ENCODE measurements at regions not wholly inside any gene's neighbourhood (a gene's known extent, or its start where the extent isn't known, plus 50 kb on each side); places are given as distances from the start of the nearest gene placed in this dataset.

DNA sequence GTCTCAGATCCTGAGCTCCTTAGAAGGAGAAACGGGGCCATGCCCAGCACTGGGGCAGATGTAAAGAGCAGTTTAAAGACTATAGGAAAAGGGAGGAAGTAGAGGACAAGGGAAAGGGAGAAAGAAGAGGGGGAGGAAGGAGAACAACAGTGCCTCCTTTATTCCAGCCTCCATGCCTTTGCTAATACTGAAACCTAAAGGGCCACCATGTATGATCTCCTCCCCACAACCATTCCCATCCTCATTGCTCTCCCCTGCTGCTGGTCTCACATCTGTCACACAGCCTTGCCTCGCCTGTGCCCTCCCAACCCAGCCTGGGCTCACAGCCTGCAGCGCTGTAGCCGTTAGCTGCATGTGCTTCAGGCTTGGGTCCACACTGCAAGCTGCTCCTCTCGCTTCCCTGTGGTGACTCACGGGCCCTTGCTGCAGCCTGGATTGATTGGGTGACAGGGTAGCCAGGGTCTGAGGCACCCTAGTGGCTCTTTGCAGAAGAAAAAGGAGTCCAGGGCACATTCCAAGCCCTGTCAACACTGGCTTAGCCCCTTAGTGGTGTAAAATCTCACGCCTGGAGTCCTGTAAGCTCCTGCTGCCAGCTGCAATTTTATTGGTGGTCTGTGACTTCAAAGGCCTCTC is 281.9 kb downstream of the SRBD1 start:
- no peak overlapping the region for H3K4me3 ChIP-seq (replicated peaks; ENCODE audit: low read depth, low read length)
- no peak for DNase-seq (ENCODE audit: extremely low read depth, low read depth)

DNA sequence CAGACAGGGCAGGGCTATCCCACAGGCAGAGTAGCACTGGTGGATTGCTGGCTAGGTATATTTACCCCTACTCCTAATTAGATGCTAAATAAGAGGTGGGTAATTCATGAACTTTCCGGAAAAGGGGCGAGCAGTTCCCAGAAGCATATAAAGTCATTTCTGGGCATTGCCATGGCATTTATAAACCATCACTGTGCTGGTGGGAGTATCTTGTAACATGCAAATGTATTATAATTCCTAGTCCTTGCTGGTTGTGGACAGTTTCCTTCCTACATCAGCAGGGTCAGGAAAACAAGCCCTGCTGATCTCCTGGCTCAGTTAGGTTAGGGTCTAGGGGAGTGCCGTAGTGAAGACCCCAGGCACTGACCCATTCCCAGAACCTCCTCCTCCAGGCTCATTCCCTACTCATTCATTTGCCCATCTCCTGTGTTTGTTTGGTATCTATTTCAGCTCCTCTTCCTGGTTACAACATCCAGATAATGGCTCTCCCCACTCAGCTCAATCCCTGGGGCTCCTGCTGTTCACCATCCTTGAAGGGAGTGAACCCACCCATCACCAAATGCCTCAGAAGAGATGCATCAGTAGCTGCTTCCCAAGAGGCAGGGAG is 282.7 kb downstream of the SRBD1 start:
- TF ChIP-seq, protein P1, sequence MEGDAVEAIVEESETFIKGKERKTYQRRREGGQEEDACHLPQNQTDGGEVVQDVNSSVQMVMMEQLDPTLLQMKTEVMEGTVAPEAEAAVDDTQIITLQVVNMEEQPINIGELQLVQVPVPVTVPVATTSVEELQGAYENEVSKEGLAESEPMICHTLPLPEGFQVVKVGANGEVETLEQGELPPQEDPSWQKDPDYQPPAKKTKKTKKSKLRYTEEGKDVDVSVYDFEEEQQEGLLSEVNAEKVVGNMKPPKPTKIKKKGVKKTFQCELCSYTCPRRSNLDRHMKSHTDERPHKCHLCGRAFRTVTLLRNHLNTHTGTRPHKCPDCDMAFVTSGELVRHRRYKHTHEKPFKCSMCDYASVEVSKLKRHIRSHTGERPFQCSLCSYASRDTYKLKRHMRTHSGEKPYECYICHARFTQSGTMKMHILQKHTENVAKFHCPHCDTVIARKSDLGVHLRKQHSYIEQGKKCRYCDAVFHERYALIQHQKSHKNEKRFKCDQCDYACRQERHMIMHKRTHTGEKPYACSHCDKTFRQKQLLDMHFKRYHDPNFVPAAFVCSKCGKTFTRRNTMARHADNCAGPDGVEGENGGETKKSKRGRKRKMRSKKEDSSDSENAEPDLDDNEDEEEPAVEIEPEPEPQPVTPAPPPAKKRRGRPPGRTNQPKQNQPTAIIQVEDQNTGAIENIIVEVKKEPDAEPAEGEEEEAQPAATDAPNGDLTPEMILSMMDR (IDR thresholded peaks at IDR 0.05; ENCODE audit: low read depth, low read length, missing control alignments), result no peak
- DNase-seq (ENCODE audit: extremely low read depth, low read depth), result no peak
- no peak overlapping the region for H3K4me3 ChIP-seq (replicated peaks; ENCODE audit: low read depth, low read length)

More for the DNA sequence above, 281.9 kb downstream of the SRBD1 start:
- TF ChIP-seq, protein P1 (IDR thresholded peaks at IDR 0.05; ENCODE audit: low read depth, low read length, missing control alignments), result no peak

DNA sequence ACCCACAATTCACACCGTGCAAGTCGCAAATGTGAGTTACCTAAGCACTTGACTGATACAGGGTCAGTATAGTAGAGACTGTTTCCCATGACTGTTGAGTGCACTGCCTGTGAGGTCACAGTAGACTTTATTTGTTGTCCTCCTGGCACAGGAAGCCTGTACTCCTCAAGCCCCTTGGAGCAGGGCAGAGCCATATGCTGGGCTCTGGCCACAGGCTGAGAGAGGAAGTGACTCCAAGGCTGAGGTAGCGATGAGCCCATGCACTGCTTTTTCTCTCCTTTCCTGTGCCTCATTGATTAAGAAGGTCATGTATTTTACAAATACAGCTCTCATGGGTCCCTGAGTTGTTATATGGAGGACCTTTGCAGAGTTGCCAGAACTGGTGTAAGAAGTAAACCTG is 287.7 kb downstream of the SRBD1 start:
- DNase-seq (ENCODE audit: extremely low read depth, low read depth), result no peak
- no peak overlapping the region for H3K4me3 ChIP-seq (replicated peaks; ENCODE audit: low read depth, low read length)
- TF ChIP-seq, protein P1 (IDR thresholded peaks at IDR 0.05; ENCODE audit: low read depth, low read length, missing control alignments), result no peak

DNA sequence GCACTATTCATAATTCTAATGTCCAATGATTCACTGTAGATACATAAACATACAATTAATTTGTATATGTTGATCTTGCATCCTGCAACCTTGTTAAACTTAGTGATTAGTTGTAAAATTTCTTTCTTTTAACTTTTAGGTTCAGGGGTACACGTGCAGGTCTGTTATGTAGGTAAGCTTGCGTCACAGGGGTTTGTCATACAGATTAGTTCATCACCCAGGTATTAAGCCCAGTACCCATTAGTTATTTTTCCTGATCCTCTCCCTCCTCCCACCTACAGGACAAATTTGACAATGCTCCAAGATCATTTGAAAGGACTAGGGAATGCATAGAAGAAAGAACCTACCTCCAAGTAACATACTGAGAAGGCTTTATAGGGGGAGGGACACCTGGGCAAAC is 290.1 kb downstream of the SRBD1 start:
- no peak for DNase-seq (ENCODE audit: extremely low read depth, low read depth)
- TF ChIP-seq, protein P1 (IDR thresholded peaks at IDR 0.05; ENCODE audit: low read depth, low read length, missing control alignments), result no peak
- no peak overlapping the region for H3K4me3 ChIP-seq (replicated peaks; ENCODE audit: low read depth, low read length)

DNA sequence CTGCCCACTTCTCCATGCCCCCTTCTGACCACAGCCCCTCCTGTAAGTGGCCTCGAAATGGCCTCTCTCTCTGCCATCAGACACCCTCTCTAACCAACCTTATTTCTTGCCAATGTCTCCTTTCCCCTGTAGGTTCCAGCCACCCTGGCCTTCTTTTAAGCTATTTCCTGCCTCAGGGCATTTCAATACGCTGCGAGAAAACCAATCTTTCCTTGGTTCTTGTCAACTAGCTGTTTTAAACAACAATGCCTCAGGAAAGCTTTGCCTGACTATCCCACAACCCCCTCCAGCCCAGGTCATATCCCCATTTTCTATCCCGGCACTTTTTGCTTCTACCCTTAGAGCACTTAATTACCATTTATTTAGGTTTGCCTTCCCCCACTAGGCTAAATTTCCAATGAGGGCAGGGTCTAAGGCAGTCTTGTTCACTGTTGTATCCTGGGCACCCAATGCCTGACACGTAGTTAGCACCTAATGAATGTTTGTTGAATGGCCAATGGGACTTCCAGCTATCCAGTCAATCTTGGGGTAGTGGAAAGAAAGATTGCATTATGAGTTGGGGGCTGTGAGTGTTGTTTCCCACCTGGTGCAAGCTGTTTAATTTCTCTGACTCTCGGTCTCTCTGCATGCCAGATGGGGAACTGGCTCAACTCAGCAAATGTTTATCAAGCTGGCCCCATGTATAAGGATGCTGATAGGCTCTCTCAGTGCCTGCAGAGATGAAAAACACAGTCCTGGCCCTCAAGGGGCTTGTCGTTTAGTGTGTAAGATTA is 291.2 kb downstream of the SRBD1 start:
- DNase-seq (ENCODE audit: extremely low read depth, low read depth), result no peak
- no peak overlapping the region for H3K4me3 ChIP-seq (replicated peaks; ENCODE audit: low read depth, low read length)
- TF ChIP-seq, protein P1 (IDR thresholded peaks at IDR 0.05; ENCODE audit: low read depth, low read length, missing control alignments), result no peak

DNA sequence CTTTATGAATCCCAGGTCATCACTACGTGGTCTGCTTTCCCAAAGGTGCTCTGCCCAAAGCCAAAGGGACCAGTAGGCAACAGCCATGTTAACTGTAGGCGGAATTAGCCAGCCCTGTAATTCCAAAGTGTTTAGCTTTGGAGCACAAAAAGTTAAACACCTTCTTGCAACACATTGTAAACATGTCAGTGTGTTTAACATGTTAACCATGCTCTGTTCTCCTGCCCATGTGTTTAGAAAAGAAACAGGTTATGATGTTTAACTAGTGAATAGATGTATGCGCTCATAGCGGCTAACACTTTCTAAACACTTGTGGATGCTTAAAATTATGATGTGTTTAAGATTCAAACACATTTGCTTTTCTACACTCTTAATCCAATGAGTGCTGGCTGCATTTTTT is 292.4 kb downstream of the SRBD1 start:
- no peak for DNase-seq (ENCODE audit: extremely low read depth, low read depth)
- TF ChIP-seq, protein P1 (IDR thresholded peaks at IDR 0.05; ENCODE audit: low read depth, low read length, missing control alignments), result no peak
- no peak overlapping the region for H3K4me3 ChIP-seq (replicated peaks; ENCODE audit: low read depth, low read length)
